ENCODE measurements at regions not wholly inside any gene's neighbourhood (a gene's known extent, or its start where the extent isn't known, plus 50 kb on each side); places are given as distances from the start of the nearest gene placed in this dataset.

- no peak for DNase-seq (ENCODE audit: low spot score)
These were observed 51.9 kb upstream of the CDIN1 start for GRCh38 chr15:36527235-36528162.

DNA sequence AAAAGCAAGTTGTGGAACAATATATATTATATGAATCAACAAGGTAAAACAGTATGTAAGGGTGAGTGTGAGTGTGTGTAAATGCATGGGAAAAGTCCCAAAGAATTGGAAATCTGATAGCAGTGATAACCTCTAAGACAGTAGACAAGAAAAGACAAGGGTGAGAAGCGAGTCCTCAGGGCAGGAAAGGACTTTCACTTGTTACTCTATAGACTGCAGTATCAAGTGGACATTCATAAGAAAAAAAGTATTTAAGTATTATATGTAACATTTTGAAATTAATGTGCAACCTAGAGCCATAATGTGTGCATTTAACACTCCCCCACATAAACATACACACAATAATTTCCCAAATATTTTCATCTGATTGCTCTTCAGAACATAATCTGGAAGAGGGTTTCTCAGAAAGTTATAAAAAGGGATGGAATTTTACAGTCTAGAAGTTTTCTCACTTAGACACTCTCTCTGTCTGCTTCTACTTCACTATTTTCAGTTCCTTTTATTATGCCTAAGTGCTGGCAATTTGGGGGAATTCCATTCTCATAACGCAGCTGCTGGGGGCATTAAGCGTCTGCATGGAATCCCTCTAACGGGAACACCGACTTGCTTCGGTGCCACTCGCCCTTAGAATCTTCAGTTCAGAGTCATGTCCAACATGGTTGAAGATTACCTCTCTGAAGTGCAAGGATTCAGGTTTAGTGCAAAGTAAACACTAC, 50.0 kb upstream of the CDIN1 start:
- no peak for DNase-seq (ENCODE audit: low spot score)
